GM23338 (cell line): ENCODE measurements at regions not wholly inside any gene's neighbourhood (a gene's known extent, or its start where the extent isn't known, plus 50 kb on each side); places are given as distances from the start of the nearest gene placed in this dataset.

Experiments used
- ATAC-seq: fragments of 200-7000 bp; cut with Tn5 transposase; 3 replicates; pipeline ENCODE4 v1.9.1; 2020
- DNase-seq: peaks from one replicate; pipeline ENCODE4 v3.0.0-alpha.2; 2015; ENCODE audit warnings: low spot score
- H2AFZ ChIP-seq: fragments of 200-600 bp; sonication (generic); 2 replicates; pipeline ENCODE4 v1.8.0; 2016; ENCODE audit warnings: antibody characterized with exemption, mild to moderate bottlenecking, moderate library complexity
- H3F3A ChIP-seq: fragments of 200-600 bp; sonication (generic); replicated peaks from 2 replicates; pipeline ENCODE4 v1.8.0; 2017; ENCODE audit warnings: antibody characterized with exemption, mixed run types, low read depth
- H3K27ac ChIP-seq: fragments of 200-600 bp; sonication (generic); 2 replicates; pipeline ENCODE4 v1.6.1; 2016; ENCODE audit warnings: low read depth
- H3K27me3 ChIP-seq: fragments of 200-600 bp; sonication (generic); 2 replicates; pipeline ENCODE4 v1.8.0; 2016; ENCODE audit warnings: mild to moderate bottlenecking, mixed run types, moderate library complexity; ENCODE audit not compliant: insufficient read depth
- H3K36me3 ChIP-seq: fragments of 200-600 bp; sonication (generic); 2 replicates; pipeline ENCODE4 v1.8.0; 2016; ENCODE audit warnings: mild to moderate bottlenecking; ENCODE audit not compliant: insufficient read depth
- H3K4me1 ChIP-seq: fragments of 200-600 bp; sonication (generic); 2 replicates; pipeline ENCODE4 v1.8.0; 2016; ENCODE audit warnings: mild to moderate bottlenecking, moderate library complexity; ENCODE audit not compliant: insufficient read depth
- H3K4me2 ChIP-seq: fragments of 200-600 bp; sonication (generic); 2 replicates; pipeline ENCODE4 v1.7.1; 2017; ENCODE audit warnings: mixed run types
- H3K4me3 ChIP-seq: fragments of 200-600 bp; sonication (generic); 2 replicates; pipeline ENCODE4 v1.6.1; 2016; ENCODE audit warnings: mixed run types
- H3K79me2 ChIP-seq: fragments of 200-600 bp; sonication (generic); replicated peaks from 2 replicates; pipeline ENCODE4 v1.8.0; 2017; ENCODE audit warnings: mild to moderate bottlenecking; ENCODE audit not compliant: insufficient read depth
- H3K9me2 ChIP-seq: fragments of 200-600 bp; sonication (generic); 2 replicates; pipeline ENCODE4 v1.8.0; 2017; ENCODE audit not compliant: insufficient read depth
- H4K20me1 ChIP-seq: fragments of 200-600 bp; sonication (generic); replicated peaks from 2 replicates; pipeline ENCODE4 v1.8.0; 2017; ENCODE audit warnings: mild to moderate bottlenecking; ENCODE audit not compliant: insufficient read depth
- H3K27ac Mint-ChIP-seq: 2 replicates; pipeline ENCODE4 v1.8.0; 2020; ENCODE audit warnings: inconsistent platforms, mild to moderate bottlenecking, moderate library complexity, mixed read lengths
- H3K27me3 Mint-ChIP-seq: 3 replicates; pipeline ENCODE4 v1.8.0; 2022; ENCODE audit warnings: low read depth, mild to moderate bottlenecking, moderate library complexity, mixed read lengths, inconsistent platforms; ENCODE audit not compliant: insufficient read depth, poor library complexity
- H3K36me3 Mint-ChIP-seq: 3 replicates; pipeline ENCODE4 v1.8.0; 2021; ENCODE audit warnings: low read depth, mild to moderate bottlenecking, inconsistent platforms, moderate library complexity, mixed read lengths
- H3K4me1 Mint-ChIP-seq: 3 replicates; pipeline ENCODE4 v1.8.0; 2020; ENCODE audit warnings: mild to moderate bottlenecking, inconsistent platforms, mixed read lengths
- H3K4me3 Mint-ChIP-seq: 3 replicates; pipeline ENCODE4 v1.8.0; 2021; ENCODE audit warnings: moderate library complexity, mild to moderate bottlenecking, inconsistent platforms, mixed read lengths
- H3K9me3 Mint-ChIP-seq: 3 replicates; pipeline ENCODE4 v1.8.0; 2020; ENCODE audit warnings: moderate library complexity, mild to moderate bottlenecking, inconsistent platforms, mixed read lengths
- CREB1 ChIP-seq: fragments of 250-450 bp; sonication (Bioruptor Pico); IDR thresholded peaks from 2 replicates; pipeline ENCODE4 v1.5.0; 2020; ENCODE audit warnings: low read depth, mild to moderate bottlenecking, moderate library complexity
- CTCF ChIP-seq, 2 experiments: fragments of 200-600 bp in 1 of 2; sonication (generic) in 1 of 2; conservative IDR thresholded peaks; 2 replicates each; pipeline versions ENCODE4 v1.5.1 to v1.6.1; 2016 to 2017; ENCODE audit warnings: antibody characterized with exemption in 2 of 2, low read depth in 2 of 2, mild to moderate bottlenecking in 2 of 2, moderate library complexity in 1 of 2
- EZH2 ChIP-seq: fragments of 200-600 bp; sonication (generic); IDR thresholded peaks from one replicate; pipeline ENCODE4 v1.8.0; 2017; ENCODE audit warnings: antibody characterized with exemption, mild to moderate bottlenecking, low read depth; ENCODE audit not compliant: unreplicated experiment
- EZH2phosphoT487 ChIP-seq: fragments of 200-600 bp; sonication (generic); IDR thresholded peaks from one replicate; pipeline ENCODE4 v1.8.1; 2018; ENCODE audit warnings: antibody characterized with exemption; ENCODE audit not compliant: unreplicated experiment
- JUNB ChIP-seq: IDR thresholded peaks from one replicate; pipeline ENCODE4 v1.6.1; 2016; ENCODE audit warnings: antibody characterized with exemption; ENCODE audit not compliant: unreplicated experiment
- NANOG ChIP-seq: IDR thresholded peaks from 2 replicates; pipeline ENCODE4 v1.6.1; 2016; ENCODE audit warnings: antibody characterized with exemption, borderline replicate concordance
- POLR2AphosphoS5 ChIP-seq: IDR thresholded peaks from 2 replicates; pipeline ENCODE4 v1.6.1; 2016; ENCODE audit warnings: antibody characterized with exemption, low read depth
- STAT1 ChIP-seq: IDR thresholded peaks from one replicate; pipeline ENCODE4 v1.6.1; 2016; ENCODE audit warnings: antibody characterized with exemption; ENCODE audit not compliant: unreplicated experiment
- ZNF114 ChIP-seq: fragments of 250-450 bp; sonication (Bioruptor Pico); IDR thresholded peaks from 2 replicates; pipeline ENCODE4 v1.5.0; 2020; ENCODE audit warnings: mild to moderate bottlenecking, moderate library complexity
- ZNF331 ChIP-seq: fragments of 250-450 bp; sonication (Bioruptor Pico); IDR thresholded peaks from 2 replicates; pipeline ENCODE4 v1.5.0; 2020; ENCODE audit warnings: low read depth, mild to moderate bottlenecking, moderate library complexity
- ZNF462 ChIP-seq: fragments of 250-450 bp; sonication (Bioruptor Pico); IDR thresholded peaks from 2 replicates; pipeline ENCODE4 v1.5.0; 2020; ENCODE audit warnings: mild to moderate bottlenecking, moderate library complexity
- TF ChIP-seq, protein P1 (sequence below): IDR thresholded peaks from 2 replicates; pipeline ENCODE4 v1.6.1; 2016; ENCODE audit warnings: antibody characterized with exemption
- TF ChIP-seq, protein P2 (sequence below): IDR thresholded peaks from one replicate; pipeline ENCODE4 v1.6.1; 2018; ENCODE audit warnings: antibody characterized with exemption; ENCODE audit not compliant: unreplicated experiment

GRCh38 chr15:26391567-26392194, 381.2 kb downstream of the GABRB3 start:
- no peak for TF ChIP-seq ZNF331 (CRISPR knock-in tag)
- TF ChIP-seq CREB1: no peak
- TF ChIP-seq NANOG: no peak
- TF ChIP-seq POLR2AphosphoS5: no peak
- no peak for TF ChIP-seq STAT1
- TF ChIP-seq, protein P1, sequence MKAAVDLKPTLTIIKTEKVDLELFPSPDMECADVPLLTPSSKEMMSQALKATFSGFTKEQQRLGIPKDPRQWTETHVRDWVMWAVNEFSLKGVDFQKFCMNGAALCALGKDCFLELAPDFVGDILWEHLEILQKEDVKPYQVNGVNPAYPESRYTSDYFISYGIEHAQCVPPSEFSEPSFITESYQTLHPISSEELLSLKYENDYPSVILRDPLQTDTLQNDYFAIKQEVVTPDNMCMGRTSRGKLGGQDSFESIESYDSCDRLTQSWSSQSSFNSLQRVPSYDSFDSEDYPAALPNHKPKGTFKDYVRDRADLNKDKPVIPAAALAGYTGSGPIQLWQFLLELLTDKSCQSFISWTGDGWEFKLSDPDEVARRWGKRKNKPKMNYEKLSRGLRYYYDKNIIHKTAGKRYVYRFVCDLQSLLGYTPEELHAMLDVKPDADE: no peak
- TF ChIP-seq, protein P2, sequence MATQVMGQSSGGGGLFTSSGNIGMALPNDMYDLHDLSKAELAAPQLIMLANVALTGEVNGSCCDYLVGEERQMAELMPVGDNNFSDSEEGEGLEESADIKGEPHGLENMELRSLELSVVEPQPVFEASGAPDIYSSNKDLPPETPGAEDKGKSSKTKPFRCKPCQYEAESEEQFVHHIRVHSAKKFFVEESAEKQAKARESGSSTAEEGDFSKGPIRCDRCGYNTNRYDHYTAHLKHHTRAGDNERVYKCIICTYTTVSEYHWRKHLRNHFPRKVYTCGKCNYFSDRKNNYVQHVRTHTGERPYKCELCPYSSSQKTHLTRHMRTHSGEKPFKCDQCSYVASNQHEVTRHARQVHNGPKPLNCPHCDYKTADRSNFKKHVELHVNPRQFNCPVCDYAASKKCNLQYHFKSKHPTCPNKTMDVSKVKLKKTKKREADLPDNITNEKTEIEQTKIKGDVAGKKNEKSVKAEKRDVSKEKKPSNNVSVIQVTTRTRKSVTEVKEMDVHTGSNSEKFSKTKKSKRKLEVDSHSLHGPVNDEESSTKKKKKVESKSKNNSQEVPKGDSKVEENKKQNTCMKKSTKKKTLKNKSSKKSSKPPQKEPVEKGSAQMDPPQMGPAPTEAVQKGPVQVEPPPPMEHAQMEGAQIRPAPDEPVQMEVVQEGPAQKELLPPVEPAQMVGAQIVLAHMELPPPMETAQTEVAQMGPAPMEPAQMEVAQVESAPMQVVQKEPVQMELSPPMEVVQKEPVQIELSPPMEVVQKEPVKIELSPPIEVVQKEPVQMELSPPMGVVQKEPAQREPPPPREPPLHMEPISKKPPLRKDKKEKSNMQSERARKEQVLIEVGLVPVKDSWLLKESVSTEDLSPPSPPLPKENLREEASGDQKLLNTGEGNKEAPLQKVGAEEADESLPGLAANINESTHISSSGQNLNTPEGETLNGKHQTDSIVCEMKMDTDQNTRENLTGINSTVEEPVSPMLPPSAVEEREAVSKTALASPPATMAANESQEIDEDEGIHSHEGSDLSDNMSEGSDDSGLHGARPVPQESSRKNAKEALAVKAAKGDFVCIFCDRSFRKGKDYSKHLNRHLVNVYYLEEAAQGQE: no peak
- TF ChIP-seq ZNF462 (CRISPR knock-in tag): no peak
- no peak for TF ChIP-seq EZH2phosphoT487
- no peak for TF ChIP-seq ZNF114 (CRISPR knock-in tag)
- no peak for TF ChIP-seq EZH2
- TF ChIP-seq CTCF (conservative IDR thresholded peaks at IDR 0.05; ENCODE audit: low read depth in 2 of 2): no peak
- TF ChIP-seq JUNB: no peak
- ATAC-seq (no peak), DNase-seq (no peak)
- H2AFZ ChIP-seq: no peak overlapping the region
- 0 out of 2 replicates have a peak, but pooled peaks cover 11% of the 10 kb centered on the region for H3K9me2 ChIP-seq
- no peak overlapping the region for H3K4me2 ChIP-seq
- H3K4me1 ChIP-seq: peaks cover 13% of the 10 kb centered on the region
- H4K20me1 ChIP-seq: no peaks in the 10 kb centered on the region
- Mint-ChIP-seq H3K4me3 (no peak overlapping the region), H3K4me1 (peaks cover 15% of the 10 kb centered on the region), H3K9me3 (no peaks in the 10 kb centered on the region), H3K36me3 (no peaks in the 10 kb centered on the region), H3K27me3 (no peaks in the 10 kb centered on the region), H3K27ac (no peak overlapping the region)
- H3K4me3 ChIP-seq: no peak overlapping the region
- no peaks in the 10 kb centered on the region for H3F3A ChIP-seq
- no peaks in the 10 kb centered on the region for H3K27me3 ChIP-seq
- H3K79me2 ChIP-seq: no peaks in the 10 kb centered on the region
- H3K27ac ChIP-seq: no peak overlapping the region
- H3K36me3 ChIP-seq: no peaks in the 10 kb centered on the region
